Mammary epithelial cell (primary cell): ENCODE measurements at regions not wholly inside any gene's neighbourhood (a gene's known extent, or its start where the extent isn't known, plus 50 kb on each side); places are given as distances from the start of the nearest gene placed in this dataset.

Source experiments
- CTCF ChIP-seq, 2 donors: IDR thresholded peaks in 1 of 2; conservative IDR thresholded peaks in 1 of 2; 2 replicates each; pipeline ENCODE4 v1.5.1; 2011 to 2012; ENCODE audit warnings: inconsistent platforms in 2 of 2, low read length in 2 of 2, mild to moderate bottlenecking in 2 of 2, control low read depth in 1 of 2, low read depth in 1 of 2; ENCODE audit not compliant: insufficient read depth in 1 of 2; ENCODE audit errors: extremely low read depth in 1 of 2
- EZH2 ChIP-seq: IDR thresholded peaks from 2 replicates; pipeline ENCODE4 v1.6.1; 2012; ENCODE audit warnings: low read length, inconsistent platforms, borderline replicate concordance

GRCh38 chrX:39073131-39073530, 271.9 kb downstream of the MID1IP1 start:
- TF ChIP-seq CTCF (conservative IDR thresholded peaks at IDR 0.05 in 1 of 2, IDR thresholded peaks at IDR 0.05 in 1 of 2; ENCODE audit: extremely low read depth in 1 of 2, insufficient read depth in 1 of 2, low read depth in 1 of 2, low read length in 2 of 2), result no peak
- TF ChIP-seq EZH2, result no peak
